ENCODE measurements at regions not wholly inside any gene's neighbourhood (a gene's known extent, or its start where the extent isn't known, plus 50 kb on each side); places are given as distances from the start of the nearest gene placed in this dataset.

DNA sequence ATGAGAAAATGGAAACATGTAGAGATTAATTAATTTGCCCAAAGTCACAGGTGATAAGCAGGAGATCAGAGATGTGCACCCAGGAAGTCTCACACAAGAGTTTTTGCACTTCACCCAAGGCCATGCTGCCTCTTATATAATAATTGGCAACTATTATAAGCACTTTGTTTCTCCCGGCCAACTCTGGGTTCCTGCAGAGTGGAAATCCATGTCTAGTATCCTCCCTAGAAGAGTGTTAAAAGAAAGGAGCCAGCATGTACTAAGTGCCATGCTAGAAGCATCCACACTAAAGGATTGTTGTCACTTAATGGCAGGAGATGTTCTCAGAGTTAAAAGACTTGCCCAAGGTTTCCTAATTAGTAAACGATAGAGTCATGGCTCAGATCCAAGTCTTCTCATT lies 470.3 kb downstream of the OMA1 start:
- H3K9me3 ChIP-seq (ENCODE audit: control insufficient read depth, low read length), result no peaks in the 10 kb centered on the region
- H3K27ac ChIP-seq, result no peak overlapping the region
- H3K36me3 ChIP-seq (ENCODE audit: control insufficient read depth, insufficient read depth, low read length), result no peaks in the 10 kb centered on the region
- no peak overlapping the region for H3K4me3 ChIP-seq (ENCODE audit: low read depth, low read length)
- no peaks in the 10 kb centered on the region for H3K79me2 ChIP-seq
- TF ChIP-seq, protein P1, sequence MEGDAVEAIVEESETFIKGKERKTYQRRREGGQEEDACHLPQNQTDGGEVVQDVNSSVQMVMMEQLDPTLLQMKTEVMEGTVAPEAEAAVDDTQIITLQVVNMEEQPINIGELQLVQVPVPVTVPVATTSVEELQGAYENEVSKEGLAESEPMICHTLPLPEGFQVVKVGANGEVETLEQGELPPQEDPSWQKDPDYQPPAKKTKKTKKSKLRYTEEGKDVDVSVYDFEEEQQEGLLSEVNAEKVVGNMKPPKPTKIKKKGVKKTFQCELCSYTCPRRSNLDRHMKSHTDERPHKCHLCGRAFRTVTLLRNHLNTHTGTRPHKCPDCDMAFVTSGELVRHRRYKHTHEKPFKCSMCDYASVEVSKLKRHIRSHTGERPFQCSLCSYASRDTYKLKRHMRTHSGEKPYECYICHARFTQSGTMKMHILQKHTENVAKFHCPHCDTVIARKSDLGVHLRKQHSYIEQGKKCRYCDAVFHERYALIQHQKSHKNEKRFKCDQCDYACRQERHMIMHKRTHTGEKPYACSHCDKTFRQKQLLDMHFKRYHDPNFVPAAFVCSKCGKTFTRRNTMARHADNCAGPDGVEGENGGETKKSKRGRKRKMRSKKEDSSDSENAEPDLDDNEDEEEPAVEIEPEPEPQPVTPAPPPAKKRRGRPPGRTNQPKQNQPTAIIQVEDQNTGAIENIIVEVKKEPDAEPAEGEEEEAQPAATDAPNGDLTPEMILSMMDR (IDR thresholded peaks at IDR 0.05), result no peak
- H3K4me2 ChIP-seq (ENCODE audit: low read length), result no peak overlapping the region
- no peak overlapping the region for H3K9ac ChIP-seq
- no peak overlapping the region for H2AFZ ChIP-seq
- H3K4me1 ChIP-seq, result no peaks in the 10 kb centered on the region
- H3K27me3 ChIP-seq (ENCODE audit: control insufficient read depth, insufficient read depth, low read length), result no peaks in the 10 kb centered on the region

DNA sequence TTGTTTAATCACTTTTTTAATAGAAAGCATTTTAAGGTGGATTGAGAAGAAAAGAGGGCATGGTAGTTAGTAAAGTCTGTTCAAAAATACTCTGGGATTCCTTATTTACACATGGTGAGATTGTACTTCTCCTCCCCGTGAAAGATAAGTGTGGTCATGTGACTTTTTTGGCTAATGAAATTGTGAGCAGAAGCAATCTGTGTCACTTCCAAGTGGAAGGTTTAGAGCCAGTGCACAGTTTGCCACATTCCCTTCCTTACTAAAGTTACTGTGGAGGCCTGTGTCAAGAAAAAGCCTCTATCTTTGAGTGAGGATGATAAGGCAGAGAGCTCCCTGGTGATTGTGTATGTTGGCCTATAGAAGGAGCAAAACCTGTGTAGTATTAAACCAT lies 471.3 kb downstream of the OMA1 start:
- H3K9me3 ChIP-seq (ENCODE audit: control insufficient read depth, low read length), result no peaks in the 10 kb centered on the region
- H3K36me3 ChIP-seq (ENCODE audit: control insufficient read depth, insufficient read depth, low read length), result no peaks in the 10 kb centered on the region
- no peaks in the 10 kb centered on the region for H3K4me1 ChIP-seq
- no peak overlapping the region for H2AFZ ChIP-seq
- no peak overlapping the region for H3K27ac ChIP-seq
- H3K27me3 ChIP-seq (ENCODE audit: control insufficient read depth, insufficient read depth, low read length), result no peaks in the 10 kb centered on the region
- H3K4me2 ChIP-seq (ENCODE audit: low read length), result no peak overlapping the region
- H3K79me2 ChIP-seq, result no peaks in the 10 kb centered on the region
- no peak overlapping the region for H3K9ac ChIP-seq
- TF ChIP-seq, protein P1 (IDR thresholded peaks at IDR 0.05), result no peak
- H3K4me3 ChIP-seq (ENCODE audit: low read depth, low read length), result no peak overlapping the region

DNA sequence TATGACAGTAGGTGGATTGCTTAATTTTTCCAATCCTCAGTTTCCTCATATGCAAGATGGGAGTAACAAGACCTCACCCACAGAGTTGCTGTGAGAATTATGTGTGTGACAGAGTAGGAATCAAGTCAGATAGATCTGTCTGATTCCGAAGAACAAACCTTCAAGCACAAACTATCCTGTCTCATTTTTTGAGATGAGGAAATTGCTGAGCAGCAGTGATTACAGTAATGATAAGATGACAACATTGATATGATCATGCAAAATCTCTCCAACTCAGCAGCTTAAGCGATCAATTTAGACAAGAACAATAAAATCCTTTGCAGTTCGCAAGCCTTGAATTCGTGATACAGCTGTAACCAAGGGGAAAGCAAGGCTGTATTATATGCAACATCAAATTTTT lies 474.1 kb downstream of the OMA1 start:
- Histone ChIP-seq H3K27me3 (ENCODE audit: control insufficient read depth, insufficient read depth, low read length) (no peaks in the 10 kb centered on the region), H3K4me3 (ENCODE audit: low read depth, low read length) (no peak overlapping the region), H3K4me1 (no peaks in the 10 kb centered on the region), H3K9ac (no peak overlapping the region), H3K27ac (no peak overlapping the region), H3K79me2 (no peaks in the 10 kb centered on the region), H3K9me3 (ENCODE audit: control insufficient read depth, low read length) (no peaks in the 10 kb centered on the region), H3K4me2 (ENCODE audit: low read length) (no peak overlapping the region), H3K36me3 (ENCODE audit: control insufficient read depth, insufficient read depth, low read length) (no peaks in the 10 kb centered on the region), H2AFZ (no peak overlapping the region)
- TF ChIP-seq, protein P1 (IDR thresholded peaks at IDR 0.05), result no peak

DNA sequence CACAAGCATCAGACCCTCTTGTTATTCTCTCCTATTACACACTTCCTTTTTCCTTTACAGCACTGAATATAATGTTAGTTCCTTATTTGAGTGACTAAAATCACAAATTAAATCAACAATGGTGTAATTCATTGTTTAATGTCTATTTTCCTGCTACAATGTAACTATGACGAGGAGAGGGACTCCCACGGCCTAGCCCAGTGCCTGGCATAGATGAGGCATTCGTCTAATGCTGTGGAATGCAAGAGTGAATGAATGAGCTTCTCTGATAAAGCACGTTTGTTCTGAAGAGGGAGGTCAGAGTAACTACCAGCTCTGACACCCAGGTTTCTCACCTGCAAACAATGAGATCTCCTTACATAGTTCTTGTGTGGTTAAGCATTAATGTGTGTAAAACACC lies 479.4 kb downstream of the OMA1 start:
- TF ChIP-seq, protein P1 (IDR thresholded peaks at IDR 0.05), result no peak
- Histone ChIP-seq H3K27ac (no peak overlapping the region), H3K4me1 (no peaks in the 10 kb centered on the region), H3K36me3 (ENCODE audit: control insufficient read depth, insufficient read depth, low read length) (no peaks in the 10 kb centered on the region), H2AFZ (no peak overlapping the region), H3K79me2 (no peaks in the 10 kb centered on the region), H3K4me2 (ENCODE audit: low read length) (no peak overlapping the region), H3K9ac (no peak overlapping the region), H3K9me3 (ENCODE audit: control insufficient read depth, low read length) (no peaks in the 10 kb centered on the region), H3K4me3 (ENCODE audit: low read depth, low read length) (no peak overlapping the region), H3K27me3 (ENCODE audit: control insufficient read depth, insufficient read depth, low read length) (no peaks in the 10 kb centered on the region)

DNA sequence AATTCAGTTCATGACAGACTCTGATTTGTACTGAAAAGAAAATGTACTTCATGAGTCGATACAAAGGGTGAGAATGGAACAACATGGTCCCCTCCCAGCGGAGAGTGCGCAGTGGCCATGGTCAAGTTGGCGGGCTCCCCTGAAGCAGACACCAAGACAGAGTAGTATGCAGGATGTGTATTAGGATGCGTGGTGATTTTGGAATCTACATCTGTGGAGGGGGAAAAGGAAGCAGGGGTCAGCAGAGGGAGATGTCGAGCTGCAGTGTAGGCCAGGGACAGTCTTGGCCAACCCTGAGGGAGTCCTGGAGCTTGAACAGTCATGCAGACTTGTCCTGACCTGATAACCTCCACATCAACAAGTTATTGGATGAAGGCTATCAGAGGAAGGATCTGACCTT lies 481.0 kb downstream of the OMA1 start:
- no peak overlapping the region for H3K27ac ChIP-seq
- H3K9ac ChIP-seq, result no peak overlapping the region
- no peaks in the 10 kb centered on the region for H3K4me1 ChIP-seq
- H3K4me2 ChIP-seq (ENCODE audit: low read length), result no peak overlapping the region
- H3K4me3 ChIP-seq (ENCODE audit: low read depth, low read length), result no peak overlapping the region
- no peaks in the 10 kb centered on the region for H3K27me3 ChIP-seq (ENCODE audit: control insufficient read depth, insufficient read depth, low read length)
- no peaks in the 10 kb centered on the region for H3K79me2 ChIP-seq
- no peak overlapping the region for H2AFZ ChIP-seq
- H3K9me3 ChIP-seq (ENCODE audit: control insufficient read depth, low read length), result no peaks in the 10 kb centered on the region
- H3K36me3 ChIP-seq (ENCODE audit: control insufficient read depth, insufficient read depth, low read length), result no peaks in the 10 kb centered on the region
- TF ChIP-seq, protein P1 (IDR thresholded peaks at IDR 0.05), result no peak

All from parathyroid adenoma (tissue), 2 donors.